ENCODE measurements at regions not wholly inside any gene's neighbourhood (a gene's known extent, or its start where the extent isn't known, plus 50 kb on each side); places are given as distances from the start of the nearest gene placed in this dataset.

DNA sequence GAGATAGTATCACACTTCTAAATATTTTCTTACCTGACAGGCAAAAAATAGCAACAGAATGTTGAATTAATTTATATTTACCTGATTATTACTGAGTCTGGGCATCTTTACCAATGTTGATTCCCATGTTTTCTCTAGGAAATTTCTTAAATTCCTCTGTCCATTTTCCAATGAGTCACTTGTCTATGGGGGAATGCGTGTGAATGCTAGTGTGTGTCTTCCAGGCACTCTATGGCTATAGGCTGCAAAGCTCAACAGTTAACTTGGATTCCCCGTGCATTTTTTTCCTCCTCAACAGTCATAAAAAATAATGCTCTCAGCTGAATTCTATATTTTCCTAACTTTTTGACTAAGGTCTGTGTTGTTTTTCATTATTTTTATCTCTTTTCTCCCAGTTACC, 1385.8 kb upstream of the FLRT2 start:
- TF ChIP-seq, protein P1, sequence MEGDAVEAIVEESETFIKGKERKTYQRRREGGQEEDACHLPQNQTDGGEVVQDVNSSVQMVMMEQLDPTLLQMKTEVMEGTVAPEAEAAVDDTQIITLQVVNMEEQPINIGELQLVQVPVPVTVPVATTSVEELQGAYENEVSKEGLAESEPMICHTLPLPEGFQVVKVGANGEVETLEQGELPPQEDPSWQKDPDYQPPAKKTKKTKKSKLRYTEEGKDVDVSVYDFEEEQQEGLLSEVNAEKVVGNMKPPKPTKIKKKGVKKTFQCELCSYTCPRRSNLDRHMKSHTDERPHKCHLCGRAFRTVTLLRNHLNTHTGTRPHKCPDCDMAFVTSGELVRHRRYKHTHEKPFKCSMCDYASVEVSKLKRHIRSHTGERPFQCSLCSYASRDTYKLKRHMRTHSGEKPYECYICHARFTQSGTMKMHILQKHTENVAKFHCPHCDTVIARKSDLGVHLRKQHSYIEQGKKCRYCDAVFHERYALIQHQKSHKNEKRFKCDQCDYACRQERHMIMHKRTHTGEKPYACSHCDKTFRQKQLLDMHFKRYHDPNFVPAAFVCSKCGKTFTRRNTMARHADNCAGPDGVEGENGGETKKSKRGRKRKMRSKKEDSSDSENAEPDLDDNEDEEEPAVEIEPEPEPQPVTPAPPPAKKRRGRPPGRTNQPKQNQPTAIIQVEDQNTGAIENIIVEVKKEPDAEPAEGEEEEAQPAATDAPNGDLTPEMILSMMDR (IDR thresholded peaks at IDR 0.05), result no peak
- TF ChIP-seq POLR2A (IDR thresholded peaks at IDR 0.05), result no peak
